Right lobe of liver (tissue), 4 donors: ENCODE measurements at regions not wholly inside any gene's neighbourhood (a gene's known extent, or its start where the extent isn't known, plus 50 kb on each side); places are given as distances from the start of the nearest gene placed in this dataset.

ENCODE experiments used
- POLR2A ChIP-seq: fragments of 450-650 bp; IDR thresholded peaks from one replicate; pipeline ENCODE4 v1.6.1; 2017; ENCODE audit warnings: antibody characterized with exemption, mild to moderate bottlenecking
- TF ChIP-seq, protein P1 (sequence below), 4 donors: fragments of 200-600 bp in 3 of 4; fragments of 450-650 bp in 1 of 4; IDR thresholded peaks; one replicate each; pipeline versions ENCODE4 v1.5.1 to v1.8.0; 2016 to 2022; ENCODE audit warnings: antibody characterized with exemption in 4 of 4, mild to moderate bottlenecking in 2 of 4
- donor health status: DM: no; HTN: no; CAD: no.
- donor health status: DM: no; HTN: no; CAD: no.
- donor health status: DM: no; HTN: yes; CAD: no.

DNA sequence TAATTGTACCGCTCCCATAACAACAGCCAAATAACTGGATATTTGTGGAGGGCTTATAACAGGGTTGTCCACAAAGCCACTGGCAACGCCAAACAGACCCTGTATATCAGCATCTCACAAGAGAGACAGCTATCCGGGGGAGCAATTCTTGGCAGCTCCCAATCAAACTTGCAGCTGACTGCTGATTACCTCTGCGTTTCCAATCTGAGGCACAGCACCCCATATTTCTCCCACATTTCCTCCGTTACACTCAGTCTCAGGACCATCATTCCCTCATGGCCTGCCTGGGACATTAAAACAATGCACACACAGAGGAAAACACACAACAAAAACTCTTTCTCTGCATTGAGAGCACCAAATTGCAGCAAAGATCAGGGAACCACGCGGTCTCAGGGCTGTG, 67.8 kb upstream of the SDK1 start:
- TF ChIP-seq, protein P1, sequence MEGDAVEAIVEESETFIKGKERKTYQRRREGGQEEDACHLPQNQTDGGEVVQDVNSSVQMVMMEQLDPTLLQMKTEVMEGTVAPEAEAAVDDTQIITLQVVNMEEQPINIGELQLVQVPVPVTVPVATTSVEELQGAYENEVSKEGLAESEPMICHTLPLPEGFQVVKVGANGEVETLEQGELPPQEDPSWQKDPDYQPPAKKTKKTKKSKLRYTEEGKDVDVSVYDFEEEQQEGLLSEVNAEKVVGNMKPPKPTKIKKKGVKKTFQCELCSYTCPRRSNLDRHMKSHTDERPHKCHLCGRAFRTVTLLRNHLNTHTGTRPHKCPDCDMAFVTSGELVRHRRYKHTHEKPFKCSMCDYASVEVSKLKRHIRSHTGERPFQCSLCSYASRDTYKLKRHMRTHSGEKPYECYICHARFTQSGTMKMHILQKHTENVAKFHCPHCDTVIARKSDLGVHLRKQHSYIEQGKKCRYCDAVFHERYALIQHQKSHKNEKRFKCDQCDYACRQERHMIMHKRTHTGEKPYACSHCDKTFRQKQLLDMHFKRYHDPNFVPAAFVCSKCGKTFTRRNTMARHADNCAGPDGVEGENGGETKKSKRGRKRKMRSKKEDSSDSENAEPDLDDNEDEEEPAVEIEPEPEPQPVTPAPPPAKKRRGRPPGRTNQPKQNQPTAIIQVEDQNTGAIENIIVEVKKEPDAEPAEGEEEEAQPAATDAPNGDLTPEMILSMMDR (IDR thresholded peaks at IDR 0.05) = no peak
- TF ChIP-seq POLR2A = no peak
